Keratinocyte (primary cell): ENCODE measurements at regions not wholly inside any gene's neighbourhood (a gene's known extent, or its start where the extent isn't known, plus 50 kb on each side); places are given as distances from the start of the nearest gene placed in this dataset.

Source experiments
- DNase-seq: peaks from one replicate; pipeline ENCODE4 v3.0.0-alpha.2; 2011; ENCODE audit warnings: low read depth, missing footprints, low spot score
- FAIRE-seq: peaks from 2 replicates; lab custom pipeline; 2011; peaks lifted over from hg19 to GRCh38; lab: Jason Lieb, UNC
- H2AFZ ChIP-seq: 2 replicates; pipeline ENCODE4 v1.6.0; 2012; ENCODE audit warnings: low read length, control low read depth, inconsistent platforms; ENCODE audit not compliant: control insufficient read depth
- H3K27ac ChIP-seq: 2 replicates; pipeline ENCODE4 v1.5.1; 2011; ENCODE audit warnings: low read length; ENCODE audit not compliant: control insufficient read depth, insufficient read depth
- H3K27me3 ChIP-seq: 3 replicates; pipeline ENCODE4 v1.6.0; 2011; ENCODE audit warnings: low read length; ENCODE audit not compliant: control insufficient read depth, insufficient read depth; ENCODE audit errors: extremely low read depth
- H3K36me3 ChIP-seq, 2 experiments: 2 replicates in 1 of 2; 3 replicates in 1 of 2; pipeline ENCODE4 v1.5.1; 2011; ENCODE audit warnings: low read length in 2 of 2, mild to moderate bottlenecking in 1 of 2; ENCODE audit not compliant: control insufficient read depth in 2 of 2, insufficient read depth in 2 of 2; ENCODE audit errors: extremely low read depth in 1 of 2
- H3K4me1 ChIP-seq: 3 replicates; pipeline ENCODE4 v1.5.1; 2011; ENCODE audit warnings: low read length; ENCODE audit not compliant: control insufficient read depth, insufficient read depth; ENCODE audit errors: extremely low read depth
- H3K4me2 ChIP-seq: 3 replicates; pipeline ENCODE4 v1.6.0; 2011; ENCODE audit warnings: low read depth, low read length; ENCODE audit not compliant: control insufficient read depth, insufficient read depth; ENCODE audit errors: extremely low read depth
- H3K4me3 ChIP-seq, 3 experiments: fragments of 200-600 bp in 1 of 3; sonication (generic) in 1 of 3; 2 replicates in 2 of 3; 3 replicates in 1 of 3; pipeline ENCODE4 v1.5.1; 2011 to 2016; ENCODE audit warnings: low read length in 3 of 3, mild to moderate bottlenecking in 3 of 3, control low read depth in 2 of 3, inconsistent platforms in 1 of 3, low read depth in 1 of 3, mixed read lengths in 1 of 3, mixed run types in 1 of 3, moderate library complexity in 1 of 3; ENCODE audit not compliant: control insufficient read depth in 2 of 3, insufficient read depth in 2 of 3; ENCODE audit errors: extremely low read depth in 1 of 3
- H3K79me2 ChIP-seq: 2 replicates; pipeline ENCODE4 v1.6.0; 2012; ENCODE audit warnings: low read length; ENCODE audit not compliant: control insufficient read depth, insufficient read depth
- H3K9ac ChIP-seq: 3 replicates; pipeline ENCODE4 v1.6.0; 2011; ENCODE audit warnings: low read length; ENCODE audit not compliant: control insufficient read depth, insufficient read depth; ENCODE audit errors: extremely low read depth
- H3K9me1 ChIP-seq: 3 replicates; pipeline ENCODE4 v1.6.0; 2011; ENCODE audit warnings: low read length; ENCODE audit not compliant: control insufficient read depth, insufficient read depth; ENCODE audit errors: extremely low read depth
- H3K9me3 ChIP-seq: 2 replicates; pipeline ENCODE4 v1.5.1; 2012; ENCODE audit warnings: low read depth, low read length; ENCODE audit not compliant: control insufficient read depth
- H4K20me1 ChIP-seq: 3 replicates; pipeline ENCODE4 v1.6.0; 2011; ENCODE audit warnings: low read length; ENCODE audit not compliant: control insufficient read depth, insufficient read depth; ENCODE audit errors: extremely low read depth
- EZH2 ChIP-seq: IDR thresholded peaks from one replicate; pipeline ENCODE4 v1.6.1; 2012; ENCODE audit warnings: inconsistent platforms, mild to moderate bottlenecking, low read length, moderate library complexity
- dilution Hi-C: fragments of 300-500 bp; cut with MboI; formaldehyde crosslinking; loops from one replicate; pipeline ENCODE4 v1.7.0; 2020; ENCODE audit warnings: low sequenced_read_pairs; ENCODE audit not compliant: extremely low pct_ligation_motif_present
- TF ChIP-seq, protein P1 (sequence below), 3 experiments: IDR thresholded peaks in 1 of 3; conservative IDR thresholded peaks in 1 of 3; optimal IDR thresholded peaks in 1 of 3; 2 replicates in 2 of 3; 3 replicates in 1 of 3; pipeline versions ENCODE3 to v1.5.1; 2011; ENCODE audit warnings: low read length in 3 of 3, mild to moderate bottlenecking in 3 of 3, moderate library complexity in 2 of 3, control low read depth in 1 of 3, inconsistent platforms in 1 of 3; ENCODE audit not compliant: insufficient read depth in 2 of 3; ENCODE audit errors: extremely low read depth in 1 of 3

- dilution Hi-C loops = no loop called here
- FAIRE-seq = no peak
Observed at GRCh38 chr7:94206295-94206694, 188.4 kb upstream of the COL1A2 start.

DNA sequence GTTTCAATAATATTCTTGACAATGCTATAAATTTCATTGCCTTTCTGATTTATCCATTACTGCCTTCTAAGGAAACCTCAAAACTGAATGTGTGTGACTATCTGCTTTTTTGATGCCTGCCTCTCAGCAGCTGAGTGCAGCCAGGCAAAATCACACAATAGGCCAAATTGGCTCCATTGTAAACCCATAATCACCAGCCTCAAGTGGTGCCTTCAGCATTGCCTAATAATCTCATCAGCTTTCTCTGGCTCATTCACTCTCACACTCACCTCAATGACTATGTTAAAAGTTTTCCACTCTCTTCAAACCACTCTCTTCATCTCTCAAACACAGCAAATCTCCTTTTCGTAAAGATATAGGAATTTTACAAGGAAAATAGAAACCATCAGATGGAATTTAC, 182.5 kb upstream of the COL1A2 start:
- Histone ChIP-seq H3K4me3 (no peak overlapping the region), H3K9ac (no peak overlapping the region), H3K4me2 (no peak overlapping the region), H3K9me1 (no peaks in the 10 kb centered on the region), H3K79me2 (no peaks in the 10 kb centered on the region), H2AFZ (no peak overlapping the region), H3K9me3 (no peaks in the 10 kb centered on the region), H4K20me1 (no peaks in the 10 kb centered on the region), H3K36me3 (no peaks in the 10 kb centered on the region), H3K4me1 (no peaks in the 10 kb centered on the region), H3K27me3 (no peaks in the 10 kb centered on the region), H3K27ac (no peak overlapping the region)
- dilution Hi-C loops = no loop called here
- TF ChIP-seq, protein P1, sequence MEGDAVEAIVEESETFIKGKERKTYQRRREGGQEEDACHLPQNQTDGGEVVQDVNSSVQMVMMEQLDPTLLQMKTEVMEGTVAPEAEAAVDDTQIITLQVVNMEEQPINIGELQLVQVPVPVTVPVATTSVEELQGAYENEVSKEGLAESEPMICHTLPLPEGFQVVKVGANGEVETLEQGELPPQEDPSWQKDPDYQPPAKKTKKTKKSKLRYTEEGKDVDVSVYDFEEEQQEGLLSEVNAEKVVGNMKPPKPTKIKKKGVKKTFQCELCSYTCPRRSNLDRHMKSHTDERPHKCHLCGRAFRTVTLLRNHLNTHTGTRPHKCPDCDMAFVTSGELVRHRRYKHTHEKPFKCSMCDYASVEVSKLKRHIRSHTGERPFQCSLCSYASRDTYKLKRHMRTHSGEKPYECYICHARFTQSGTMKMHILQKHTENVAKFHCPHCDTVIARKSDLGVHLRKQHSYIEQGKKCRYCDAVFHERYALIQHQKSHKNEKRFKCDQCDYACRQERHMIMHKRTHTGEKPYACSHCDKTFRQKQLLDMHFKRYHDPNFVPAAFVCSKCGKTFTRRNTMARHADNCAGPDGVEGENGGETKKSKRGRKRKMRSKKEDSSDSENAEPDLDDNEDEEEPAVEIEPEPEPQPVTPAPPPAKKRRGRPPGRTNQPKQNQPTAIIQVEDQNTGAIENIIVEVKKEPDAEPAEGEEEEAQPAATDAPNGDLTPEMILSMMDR (optimal IDR thresholded peaks at IDR 0.05 in 1 of 3, IDR thresholded peaks at IDR 0.05 in 1 of 3, conservative IDR thresholded peaks at IDR 0.05 in 1 of 3; ENCODE audit: extremely low read depth in 1 of 3, insufficient read depth in 2 of 3, low read length in 3 of 3) = no peak
- no peak for TF ChIP-seq EZH2
- FAIRE-seq (no peak), DNase-seq (no peak)

More at GRCh38 chr7:94206295-94206694, 188.4 kb upstream of the COL1A2 start:
- no peaks in the 10 kb centered on the region for H3K27me3 ChIP-seq
- no peak overlapping the region for H3K4me3 ChIP-seq
- H2AFZ ChIP-seq = no peak overlapping the region
- no peaks in the 10 kb centered on the region for H3K4me1 ChIP-seq
- H3K9me1 ChIP-seq = no peaks in the 10 kb centered on the region
- H3K36me3 ChIP-seq = no peaks in the 10 kb centered on the region
- H3K9ac ChIP-seq = no peak overlapping the region
- H4K20me1 ChIP-seq = no peaks in the 10 kb centered on the region
- H3K27ac ChIP-seq = no peak overlapping the region
- no peaks in the 10 kb centered on the region for H3K79me2 ChIP-seq
- TF ChIP-seq, protein P1 (optimal IDR thresholded peaks at IDR 0.05 in 1 of 3, IDR thresholded peaks at IDR 0.05 in 1 of 3, conservative IDR thresholded peaks at IDR 0.05 in 1 of 3; ENCODE audit: extremely low read depth in 1 of 3, insufficient read depth in 2 of 3, low read length in 3 of 3) = no peak
- no peak for TF ChIP-seq EZH2
- no peaks in the 10 kb centered on the region for H3K9me3 ChIP-seq
- H3K4me2 ChIP-seq = no peak overlapping the region
- no peak for DNase-seq
